ENCODE measurements at regions not wholly inside any gene's neighbourhood (a gene's known extent, or its start where the extent isn't known, plus 50 kb on each side); places are given as distances from the start of the nearest gene placed in this dataset.
"Not testable (repeated sequence)": the region's sequence is repeated elsewhere in the genome, so short reads cannot be mapped to it uniquely, and the experiment has no call there.

DNA sequence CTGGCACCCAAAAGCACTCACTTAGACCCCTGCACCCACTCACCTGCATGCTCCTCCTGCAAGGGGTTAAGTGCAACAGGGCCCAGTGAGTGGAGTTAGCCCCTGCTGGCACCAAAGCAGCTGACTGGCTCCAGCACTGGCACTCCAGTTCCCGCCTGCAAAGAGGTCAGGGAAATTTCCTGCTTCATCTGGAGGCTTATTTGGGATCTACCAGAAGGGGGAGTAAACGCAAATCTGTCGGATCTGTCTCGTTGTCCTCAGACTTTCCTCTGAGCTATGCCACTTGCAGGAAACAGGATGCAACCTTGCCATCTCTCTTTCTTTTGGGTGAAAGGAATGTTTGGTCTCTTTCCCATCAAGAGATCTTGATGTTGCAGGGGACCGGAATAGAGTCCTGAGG is 435.6 kb downstream of the PCDH10 start:
- DNase-seq = no peak

DNA sequence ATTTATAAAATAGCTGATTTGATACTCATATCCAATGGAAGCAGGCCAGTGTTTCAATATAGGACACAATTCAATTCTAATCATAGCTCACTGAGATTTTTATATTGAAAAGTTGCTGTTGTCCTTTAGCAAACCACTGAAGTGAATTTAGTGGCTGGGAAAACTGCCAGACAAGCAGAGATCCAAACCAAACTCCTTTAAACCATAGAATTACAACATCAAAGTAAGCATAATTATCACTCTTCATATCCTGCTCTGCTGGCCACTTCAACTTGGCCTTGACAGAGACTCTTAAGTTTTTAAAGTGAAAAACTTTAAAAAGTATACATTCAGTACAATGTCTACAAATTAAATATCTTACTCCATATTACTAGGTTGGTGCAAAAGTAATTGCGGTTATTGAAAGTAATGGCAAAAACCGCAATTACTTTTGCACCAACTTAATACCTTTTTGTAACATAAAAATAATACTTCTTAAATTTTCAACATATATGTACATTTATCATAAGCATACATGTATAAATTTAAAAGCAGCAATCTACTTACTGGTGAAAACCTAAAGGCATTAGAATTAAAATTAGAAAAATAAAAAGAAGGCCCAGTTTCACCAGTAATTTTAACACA is 433.0 kb downstream of the PCDH10 start:
- DNase-seq = no peak

DNA sequence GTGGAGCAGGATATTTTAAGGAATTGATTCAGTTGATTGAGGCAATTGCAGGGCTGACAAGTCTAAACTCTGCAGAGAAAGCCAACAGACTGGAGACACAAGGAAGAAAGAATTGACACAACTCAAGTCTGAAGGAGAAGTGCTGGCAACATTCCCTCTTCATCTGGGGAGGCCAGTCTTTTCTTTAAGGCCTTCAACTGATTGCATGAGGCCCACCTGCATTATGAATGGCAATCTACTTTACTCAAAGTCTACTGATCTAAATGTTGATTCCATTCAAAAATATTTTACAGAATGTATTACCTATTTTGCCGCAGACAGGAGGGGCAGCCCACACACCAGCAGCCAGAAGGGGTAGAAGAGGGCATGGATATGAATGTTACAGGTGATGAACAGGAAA is 425.2 kb downstream of the PCDH10 start:
- DNase-seq = no peak

DNA sequence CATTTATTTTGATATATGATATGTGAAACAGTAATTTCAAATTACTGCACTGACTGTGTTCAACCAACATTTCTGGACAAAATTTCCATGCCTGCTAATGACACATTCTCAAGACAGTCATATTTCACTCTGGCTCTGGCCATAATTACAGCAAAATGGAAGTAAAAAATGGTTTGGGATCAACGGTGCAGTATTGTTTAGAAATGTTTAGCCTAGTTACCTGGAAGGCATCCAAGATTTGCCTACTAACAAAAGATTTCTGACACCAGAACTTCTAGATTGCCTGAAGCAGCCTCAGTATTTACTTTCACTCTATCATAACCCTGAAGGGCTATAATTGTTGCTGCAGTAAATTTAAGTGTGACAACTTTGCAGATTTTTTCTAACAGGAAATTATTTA is 416.3 kb downstream of the PCDH10 start:
- no peak for DNase-seq

DNA sequence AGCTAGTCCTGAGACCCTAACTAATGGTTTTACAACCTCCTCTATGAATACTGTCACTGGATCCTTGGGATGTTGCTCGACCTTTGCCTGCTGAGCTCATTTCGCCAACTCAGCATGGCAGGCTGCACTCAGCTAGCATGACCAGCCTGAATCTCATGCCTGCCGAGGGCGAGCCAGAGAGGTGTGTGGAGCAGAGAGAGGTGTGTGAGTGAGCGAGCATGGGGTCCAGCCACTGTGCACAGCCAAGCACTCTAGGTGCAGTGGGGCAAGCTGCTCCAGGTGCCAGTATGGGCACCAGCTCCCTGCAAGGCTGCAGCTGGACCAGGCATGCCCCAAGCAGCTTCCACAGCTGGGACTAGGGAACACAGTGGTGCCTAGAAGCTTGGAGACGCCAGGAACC is 410.9 kb downstream of the PCDH10 start:
- no peak for DNase-seq

DNA sequence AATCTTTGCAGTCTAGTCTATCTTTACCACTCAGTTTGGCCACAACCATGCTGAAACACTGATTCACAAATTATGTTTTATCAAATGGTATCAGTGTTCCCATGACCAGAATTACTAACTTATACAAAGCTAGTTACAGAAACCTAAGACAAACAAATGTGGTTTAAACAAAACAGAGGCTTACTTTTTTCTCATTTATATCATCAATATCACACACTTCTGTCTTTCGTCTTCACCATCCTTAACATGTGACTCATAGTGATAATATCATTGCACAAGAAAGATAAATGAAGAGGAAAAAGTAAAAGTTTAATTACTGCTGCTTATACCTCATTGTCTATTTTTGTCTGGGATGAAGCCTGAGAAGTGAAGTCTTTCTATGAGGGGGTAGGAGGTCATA is 406.6 kb downstream of the PCDH10 start:
- DNase-seq = no peak

DNA sequence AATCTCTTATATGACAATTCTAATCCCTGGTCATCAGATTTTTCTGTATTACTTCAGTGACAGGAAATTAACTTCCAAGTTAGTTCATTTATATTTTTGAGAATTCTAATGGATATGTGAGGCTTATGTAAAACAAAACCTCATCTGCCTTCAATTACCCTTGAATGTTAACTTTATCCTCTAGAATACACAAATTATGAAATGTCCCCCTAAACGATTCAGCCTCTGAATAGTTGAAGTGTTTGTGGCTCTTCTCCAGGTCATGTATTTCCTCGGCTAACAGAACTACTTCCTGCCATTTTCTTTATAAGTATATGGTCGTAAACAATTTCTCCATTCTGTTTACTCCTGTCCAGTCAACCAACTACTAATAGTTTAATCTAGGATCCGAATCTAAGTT is 401.3 kb downstream of the PCDH10 start:
- no peak for DNase-seq

DNA sequence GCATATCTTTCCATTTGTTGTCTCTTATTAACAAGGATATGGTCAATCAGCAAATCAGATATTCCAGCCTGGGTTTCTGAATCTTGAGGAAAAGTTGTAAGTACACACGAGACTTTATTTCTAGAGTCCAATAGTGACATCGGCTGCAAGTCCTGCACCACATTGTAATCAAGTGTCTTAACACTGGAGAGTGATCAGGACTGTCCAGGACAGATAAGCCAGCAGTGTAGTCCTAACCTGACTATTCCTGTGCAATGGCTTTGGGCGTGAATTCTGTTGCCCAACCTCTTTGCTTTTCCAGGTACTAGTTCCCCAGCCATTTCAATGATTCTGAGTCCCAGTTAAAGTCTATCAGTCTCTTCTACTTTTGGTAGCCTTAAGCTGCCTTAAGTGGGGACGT is 395.0 kb downstream of the PCDH10 start:
- no peak for DNase-seq

DNA sequence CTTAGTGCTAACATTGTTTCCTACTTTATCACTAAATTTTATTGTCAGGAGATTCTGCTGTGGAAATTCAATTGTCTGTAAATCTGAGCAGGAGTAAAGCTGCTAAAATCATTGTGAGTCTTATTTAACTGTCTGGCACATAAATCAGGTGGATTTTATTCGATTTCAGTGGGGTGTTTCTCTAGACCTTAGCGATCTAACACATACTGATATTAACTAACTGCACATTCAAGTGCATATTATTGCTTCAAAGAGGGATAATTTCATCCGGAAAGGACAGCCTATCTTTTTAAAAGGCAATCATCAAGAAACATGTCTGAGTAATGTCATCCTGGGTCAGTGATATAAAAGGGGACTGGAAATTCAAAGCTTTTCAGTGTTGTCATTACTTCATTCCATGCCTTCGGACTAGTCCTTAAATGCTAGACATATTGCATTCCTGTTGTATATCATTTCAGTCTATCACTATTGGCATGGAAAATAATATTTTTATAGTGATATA is 388.7 kb downstream of the PCDH10 start:
- no peak for DNase-seq

DNA sequence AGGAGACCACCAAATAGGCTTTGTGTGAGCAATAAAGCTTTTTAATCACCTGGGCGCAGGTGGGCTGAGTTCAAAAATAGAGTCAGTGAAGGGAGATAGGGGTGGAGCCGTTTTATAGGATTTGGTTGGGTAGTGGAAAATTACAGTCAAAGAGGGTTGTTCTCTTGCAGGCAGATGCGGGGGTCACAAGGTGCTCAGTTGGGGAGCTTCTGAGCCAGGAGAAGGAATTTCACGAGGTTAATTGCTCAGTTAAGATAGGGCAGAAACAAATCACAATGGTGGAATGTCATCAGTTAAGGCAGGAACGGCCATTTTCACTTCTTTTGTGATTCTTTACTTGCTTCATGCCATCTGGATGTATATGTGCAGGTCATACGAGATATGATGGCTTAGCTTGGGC is 385.1 kb downstream of the PCDH10 start:
- DNase-seq = not testable (repeated sequence)

DNA sequence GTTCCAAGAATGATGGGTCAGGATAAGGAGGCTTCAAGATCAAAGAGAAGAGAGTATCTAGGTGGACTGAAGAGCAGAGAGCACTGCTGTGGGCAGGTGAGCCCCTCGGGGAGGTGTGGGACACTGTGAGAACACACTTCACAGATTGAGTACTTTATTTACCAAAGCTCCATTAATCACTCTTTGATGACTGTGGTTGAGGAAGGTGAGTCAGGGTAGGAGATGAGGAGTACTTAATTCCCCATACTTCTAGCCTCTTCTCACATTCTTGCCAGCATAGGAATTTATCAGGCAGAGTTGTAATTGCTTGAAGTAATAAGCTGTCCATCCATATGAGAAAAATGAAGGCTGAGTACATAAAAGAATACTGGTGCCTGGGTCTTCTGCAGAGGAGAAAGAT is 375.3 kb downstream of the PCDH10 start:
- DNase-seq = no peak

DNA sequence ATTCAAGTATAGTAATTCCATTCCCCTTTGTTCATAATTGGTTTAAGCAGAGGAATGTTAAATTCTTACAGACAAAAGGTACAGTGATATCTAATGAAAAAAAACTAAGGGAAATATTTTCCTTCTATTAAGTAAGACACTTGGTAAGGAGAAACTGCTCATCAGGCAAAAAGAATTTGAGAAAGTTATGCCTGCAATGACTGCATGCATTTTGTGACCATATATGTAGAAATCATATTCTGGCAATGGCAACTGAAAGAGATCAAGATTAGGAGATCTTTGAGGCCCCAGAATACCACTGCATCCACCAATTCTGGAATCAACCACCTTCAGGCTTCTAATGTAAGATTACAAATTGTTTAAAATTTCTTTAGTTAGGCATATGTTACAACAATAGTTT is 364.8 kb downstream of the PCDH10 start:
- no peak for DNase-seq

DNA sequence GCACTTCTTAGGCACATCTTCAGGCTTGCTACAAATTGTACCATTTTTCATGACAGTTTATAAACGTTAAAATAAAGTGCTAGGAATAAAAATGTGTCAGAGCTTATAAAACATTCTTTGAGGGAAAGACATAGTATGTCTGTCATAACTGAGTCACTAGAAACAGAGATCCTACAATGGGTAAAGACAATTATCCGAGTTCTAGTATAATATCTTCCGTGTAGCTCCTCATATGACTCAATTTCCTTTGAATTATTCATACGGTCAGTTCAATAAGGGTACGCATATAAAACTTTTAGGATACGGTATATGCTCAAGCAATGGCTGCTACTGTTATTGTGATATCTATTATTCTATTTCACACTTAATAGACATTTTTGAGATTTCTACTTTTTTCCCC is 349.1 kb downstream of the PCDH10 start:
- DNase-seq = no peak

DNA sequence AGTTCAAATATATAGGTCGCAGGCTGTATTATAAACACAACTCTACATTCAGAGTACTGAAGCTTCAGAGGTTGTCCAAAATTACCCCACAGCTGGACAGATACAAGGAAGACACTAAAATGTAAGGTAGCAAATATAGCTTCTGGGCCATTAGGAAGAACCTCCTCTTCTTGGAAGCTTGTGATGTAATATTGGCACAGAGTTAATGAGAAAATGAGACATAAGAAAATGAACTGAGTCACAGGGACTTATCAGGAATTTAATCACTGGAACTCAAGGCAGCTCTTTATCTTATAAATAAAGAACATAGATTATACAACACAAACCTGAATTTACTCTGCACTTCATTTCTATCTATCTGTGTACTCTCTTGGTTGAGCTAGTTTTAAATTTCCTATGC is 344.7 kb downstream of the PCDH10 start:
- no peak for DNase-seq

DNA sequence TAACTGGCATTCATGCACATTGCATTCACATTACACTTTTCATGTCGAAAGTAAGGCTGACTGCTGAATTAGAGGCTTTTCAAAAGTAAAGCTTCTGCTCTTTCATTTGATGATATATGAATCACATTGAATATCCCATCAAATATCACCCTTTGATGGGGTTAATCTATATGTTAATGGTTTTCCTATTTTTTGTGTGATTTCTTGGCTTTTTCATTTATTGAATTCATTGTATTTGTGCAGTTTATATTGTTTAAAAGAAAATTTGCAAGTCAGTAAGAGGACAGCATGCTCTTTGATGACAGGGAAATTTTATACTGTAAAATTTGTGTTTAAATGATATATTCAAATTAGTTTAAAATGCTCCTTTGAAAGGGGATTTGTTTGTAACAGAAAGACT is 344.1 kb downstream of the PCDH10 start:
- DNase-seq = no peak

DNA sequence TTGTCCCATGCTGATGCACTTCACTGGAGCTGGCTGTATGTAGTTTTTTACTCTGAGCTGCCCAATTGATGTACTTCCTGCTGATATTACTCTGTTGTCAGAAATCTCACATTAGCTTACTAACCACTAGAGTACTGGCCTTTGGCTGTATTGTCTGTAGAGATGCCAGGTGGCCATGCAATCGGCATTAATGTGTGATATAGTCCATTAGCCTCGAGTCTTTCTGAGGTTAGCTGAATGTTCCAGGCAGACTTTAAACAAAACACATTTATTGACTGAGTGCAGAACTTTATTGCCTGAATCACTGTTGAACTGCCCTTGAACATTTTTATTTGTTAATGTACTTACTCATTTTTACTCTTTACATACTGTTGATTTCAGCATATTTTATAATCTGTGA is 335.2 kb downstream of the PCDH10 start:
- DNase-seq = no peak

DNA sequence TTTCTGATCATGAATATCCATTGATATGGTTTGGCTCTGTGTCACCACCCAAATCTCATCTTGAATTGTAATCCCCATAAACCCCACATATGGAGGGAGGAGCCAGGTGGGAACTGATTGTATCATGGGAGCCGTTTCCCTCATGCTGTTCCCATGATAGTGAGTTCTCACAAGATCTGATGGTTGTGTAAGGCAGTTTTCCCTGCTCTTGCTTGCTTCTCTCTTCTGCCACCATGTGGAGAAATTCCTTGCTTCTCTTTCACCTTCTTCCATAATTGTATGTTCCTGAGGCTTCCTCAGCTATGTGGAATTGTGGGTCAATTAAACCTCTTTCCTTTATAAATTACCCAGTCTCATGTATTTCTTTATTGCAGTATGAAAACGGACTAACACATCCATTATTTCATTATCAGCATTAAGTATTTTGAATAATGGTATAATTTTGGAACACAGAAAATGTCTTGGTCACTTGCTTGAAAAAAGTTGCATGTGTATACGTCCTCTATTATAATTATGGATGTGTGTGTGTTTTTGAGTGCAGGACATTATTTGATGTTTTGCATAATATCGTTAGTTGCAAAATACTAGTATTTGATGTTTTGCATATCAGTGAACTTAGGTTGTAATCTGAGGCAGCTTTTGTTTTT is 334.6 kb downstream of the PCDH10 start:
- no peak for DNase-seq

DNA sequence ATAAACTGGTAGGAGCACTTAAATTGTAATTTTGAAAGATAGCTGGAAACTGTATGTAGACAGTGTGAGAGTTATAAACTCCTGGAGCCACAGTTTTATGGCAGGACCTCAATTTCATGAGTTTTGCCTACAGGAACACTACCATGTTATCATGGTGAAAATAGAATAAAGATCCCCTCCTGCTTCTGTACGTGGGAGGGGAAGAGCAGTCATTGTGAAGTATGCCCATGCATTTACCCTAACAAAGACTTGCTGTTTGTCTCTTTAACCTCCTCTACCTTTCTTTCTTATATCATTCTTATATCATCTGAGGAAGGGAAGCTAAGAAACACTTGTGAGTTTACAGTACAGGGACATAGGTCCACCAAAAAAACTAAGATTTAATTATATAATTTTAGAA is 327.0 kb downstream of the PCDH10 start:
- no peak for DNase-seq

DNA sequence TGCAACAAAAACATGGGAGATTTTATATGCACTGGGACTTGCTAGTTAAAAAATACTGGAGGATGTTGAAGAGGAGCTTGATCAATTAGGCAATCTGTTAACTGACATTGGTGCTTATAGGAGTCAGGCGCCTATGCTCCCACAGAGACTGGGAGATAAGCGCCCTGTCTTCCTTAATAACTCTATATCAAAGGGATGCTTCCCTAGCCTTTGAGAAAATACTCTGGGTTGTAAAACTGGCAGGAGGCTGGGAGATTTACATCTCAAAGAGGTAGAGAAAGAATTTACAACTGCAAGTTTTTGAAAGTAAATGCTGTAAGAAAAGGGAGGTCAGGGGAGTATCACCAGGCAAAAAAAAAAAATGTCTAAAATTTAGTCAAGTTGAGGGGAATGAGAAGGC is 325.4 kb downstream of the PCDH10 start:
- DNase-seq = no peak

DNA sequence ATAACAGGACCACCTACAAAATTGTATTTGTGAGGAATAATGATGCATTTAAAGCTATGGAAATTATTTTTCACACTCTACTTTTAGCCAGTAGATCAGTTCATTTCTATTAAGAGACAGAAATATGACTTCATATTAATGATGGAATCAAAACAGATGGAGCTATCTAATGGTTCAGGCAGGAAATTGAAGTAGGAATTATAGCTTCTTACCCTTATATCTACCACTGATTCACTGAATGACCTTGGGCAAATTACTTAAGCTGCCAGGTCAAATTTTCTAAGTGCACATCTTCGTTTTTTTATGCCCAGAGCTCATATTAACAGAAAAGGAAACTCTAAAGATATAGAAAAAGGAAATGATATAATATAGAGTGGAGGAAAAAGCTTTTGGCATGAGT is 323.1 kb downstream of the PCDH10 start:
- DNase-seq = no peak

DNA sequence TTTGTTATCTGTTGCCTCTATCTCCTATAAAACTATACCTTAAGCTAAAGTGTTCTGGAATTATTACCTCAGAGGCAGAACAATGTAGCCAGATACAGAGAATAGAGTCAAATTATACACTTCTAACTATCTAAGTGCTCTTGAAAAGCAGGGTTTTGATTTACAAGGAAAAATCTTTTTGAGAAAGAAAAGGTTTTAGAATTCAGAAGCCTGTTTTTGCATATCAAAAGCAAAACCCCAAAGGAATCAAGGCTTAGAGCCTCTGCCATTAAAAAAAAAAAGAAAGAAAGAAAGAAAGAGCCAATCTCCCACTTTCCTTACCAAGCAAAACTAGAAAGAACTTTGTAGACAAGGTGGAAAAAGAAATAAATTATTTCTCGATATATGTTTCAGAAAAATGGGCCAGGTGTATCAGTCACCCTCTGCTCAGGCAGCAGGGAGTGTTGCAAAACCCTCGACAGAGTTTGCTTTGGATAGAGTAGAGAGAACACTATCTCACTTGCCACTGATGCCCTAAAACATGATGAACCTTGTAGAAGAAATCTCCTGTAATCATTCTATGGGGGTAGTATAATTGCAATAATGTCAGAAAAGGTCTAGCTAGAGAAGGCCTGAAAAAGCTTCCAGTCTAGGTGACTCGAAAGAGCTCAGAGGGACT is 318.3 kb downstream of the PCDH10 start:
- no peak for DNase-seq

DNA sequence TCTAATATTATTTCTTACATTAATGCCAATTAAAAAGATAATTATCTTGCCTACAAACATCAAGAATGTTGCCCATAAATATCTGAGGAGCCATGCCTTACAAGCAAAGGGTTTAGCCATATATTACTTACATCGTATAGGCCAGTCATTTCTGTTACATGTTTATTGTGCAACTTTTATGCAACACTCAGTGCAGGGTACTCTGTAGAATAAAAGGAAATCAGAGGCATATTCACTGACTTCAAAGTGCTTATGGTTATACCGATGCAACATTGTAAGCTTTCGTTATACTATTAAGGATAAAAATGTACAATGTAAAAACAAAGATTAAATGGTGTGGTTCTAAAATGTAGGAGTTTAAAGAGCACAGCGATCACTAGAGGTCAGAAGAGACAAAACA is 315.9 kb downstream of the PCDH10 start:
- DNase-seq = no peak

DNA sequence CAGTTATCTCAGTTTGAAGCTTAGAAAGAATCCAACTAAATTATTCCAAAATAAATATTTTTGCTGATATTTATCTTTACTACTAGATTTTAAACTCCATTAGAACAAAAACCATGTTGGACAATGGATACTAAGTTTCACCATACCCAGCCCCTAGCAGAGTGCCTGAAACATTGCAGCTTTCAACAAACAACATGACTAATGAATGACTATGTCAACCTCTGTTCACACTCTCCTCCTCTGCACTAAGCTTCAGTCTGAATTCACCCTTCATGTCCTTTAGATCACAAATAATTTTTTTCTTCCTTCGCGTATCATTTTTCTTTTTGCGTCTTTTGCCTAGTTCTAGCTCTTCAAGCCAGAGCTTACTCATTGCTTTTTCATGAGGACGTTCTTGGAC is 315.2 kb downstream of the PCDH10 start:
- DNase-seq = no peak

DNA sequence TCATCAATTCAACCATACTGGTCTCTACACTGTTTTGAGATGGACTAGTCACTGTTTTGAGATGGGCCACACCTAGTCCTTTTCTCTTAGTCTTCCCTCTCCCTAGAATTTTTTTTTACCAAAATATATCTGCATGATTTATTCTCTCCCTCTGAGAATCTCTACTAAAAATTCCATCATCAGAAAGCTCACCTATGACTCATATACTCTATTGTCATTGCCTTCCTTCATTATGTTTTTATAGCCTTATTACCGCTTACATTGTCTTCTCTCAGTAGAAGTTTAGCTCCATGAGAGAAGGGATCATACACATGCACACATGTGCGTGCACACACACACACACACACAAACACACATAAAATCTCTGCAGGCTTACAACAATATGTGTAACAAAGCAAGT is 303.6 kb downstream of the PCDH10 start:
- DNase-seq = no peak

DNA sequence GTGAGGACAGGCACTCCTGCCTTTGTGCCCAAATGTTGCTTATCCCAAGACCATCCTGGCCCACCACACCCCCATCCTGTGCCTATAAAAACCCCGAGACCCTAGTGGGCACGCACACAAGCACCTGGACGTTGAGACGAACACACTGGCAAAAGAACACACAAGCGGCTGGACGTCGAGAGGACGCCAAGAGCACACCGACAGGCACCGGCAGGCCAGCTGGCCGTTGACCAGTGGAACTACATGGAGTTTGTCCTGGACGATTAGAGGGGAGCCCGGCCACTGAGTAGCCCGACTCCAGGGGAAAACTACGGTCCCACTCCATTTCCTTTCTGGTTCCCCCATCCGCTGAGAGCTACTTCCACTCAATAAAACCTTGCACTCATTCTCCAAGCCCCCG is 301.7 kb downstream of the PCDH10 start:
- DNase-seq = no peak

Measured in MV-4-11 (cell line).